GM18909 (cell line): ENCODE measurements at regions not wholly inside any gene's neighbourhood (a gene's known extent, or its start where the extent isn't known, plus 50 kb on each side); places are given as distances from the start of the nearest gene placed in this dataset.
A peak's percentile ranks its signal among the peaks of the same experiment; 100 is the strongest.

Source experiments
- ATAC-seq: cut with Tn5 transposase; IDR thresholded peaks from one replicate; pipeline ENCODE4 v1.9.1; 2021; ENCODE audit warnings: mild to moderate bottlenecking; ENCODE audit not compliant: unreplicated experiment, poor library complexity

DNA sequence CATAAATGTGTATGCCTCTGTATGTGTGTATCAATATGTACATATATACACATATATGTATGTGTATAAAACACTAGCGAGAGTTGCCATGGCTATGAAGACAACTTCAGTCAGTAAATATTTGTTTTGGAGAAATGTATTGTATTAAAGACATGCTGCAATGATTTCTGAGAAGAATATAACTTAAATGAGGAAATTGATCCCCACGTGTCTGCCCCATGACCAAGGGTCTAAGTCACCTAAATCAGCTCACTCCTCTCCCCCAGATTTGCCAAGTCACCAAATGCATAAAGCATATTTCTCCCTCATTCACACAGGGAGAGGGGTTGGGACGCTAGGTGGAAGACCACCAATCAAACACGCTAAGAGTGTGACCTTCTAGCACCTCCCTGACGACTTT, 58.3 kb upstream of the LYST start:
- ATAC-seq, result no peak

- no peak for ATAC-seq
These were observed 56.8 kb upstream of the LYST start for GRCh38 chr1:235923466-235924021.

- no peak for ATAC-seq
These were observed 54.1 kb upstream of the LYST start for GRCh38 chr1:235920596-235921375.

DNA sequence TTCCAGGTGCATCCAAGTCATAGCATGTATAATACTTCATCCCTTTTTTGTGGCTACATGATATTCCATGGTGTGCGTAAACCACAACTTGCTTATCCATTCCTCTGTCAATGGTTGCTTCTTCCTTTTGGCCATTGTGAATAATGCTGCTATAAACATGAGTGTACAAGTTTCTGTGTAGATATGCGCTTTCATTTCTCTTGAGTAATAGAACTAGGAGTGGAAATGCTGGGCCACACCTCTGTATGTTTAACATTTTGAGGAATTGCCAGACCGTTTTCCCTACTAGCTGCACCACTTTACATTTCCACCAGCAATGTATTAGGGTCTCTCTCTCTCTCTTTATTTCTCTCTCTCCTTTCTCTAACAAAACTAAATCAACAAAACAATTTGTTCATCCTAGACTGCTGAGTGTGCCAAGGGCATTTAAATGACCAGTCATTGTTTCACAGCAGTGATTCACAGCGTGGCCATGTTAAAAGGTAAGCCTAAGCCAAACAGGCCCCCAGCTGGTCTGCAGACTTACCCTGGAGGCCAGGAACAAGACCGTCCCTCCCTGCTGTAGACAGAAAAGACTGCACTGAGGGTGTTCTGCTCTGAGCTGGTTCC, 53.2 kb upstream of the LYST start:
- no peak for ATAC-seq

- ATAC-seq, result no peak
These were observed 52.6 kb upstream of the LYST start for GRCh38 chr1:235919127-235919832.

DNA sequence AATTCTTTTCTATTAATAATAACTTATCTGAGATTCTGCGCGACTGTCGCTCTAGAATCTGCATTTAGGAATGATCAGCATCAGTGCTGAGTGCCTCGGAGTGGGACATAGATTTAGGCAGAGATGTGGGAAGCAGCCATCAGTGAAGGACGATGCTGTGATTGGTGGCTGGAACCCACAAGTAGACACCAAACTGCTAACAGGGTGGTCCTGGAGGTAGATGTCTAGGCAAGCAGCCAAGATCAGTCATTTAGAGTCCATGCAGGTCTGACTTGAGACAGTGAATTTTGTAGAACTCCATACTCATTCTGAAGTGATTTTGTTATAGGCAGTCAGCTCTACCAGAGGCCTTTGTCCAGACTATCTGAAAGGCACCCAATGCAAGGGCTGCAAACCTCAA, 51.8 kb upstream of the LYST start:
- ATAC-seq, result no peak

GRCh38 chr1:235918032-235918431, 51.3 kb upstream of the LYST start:
- no peak for ATAC-seq

DNA sequence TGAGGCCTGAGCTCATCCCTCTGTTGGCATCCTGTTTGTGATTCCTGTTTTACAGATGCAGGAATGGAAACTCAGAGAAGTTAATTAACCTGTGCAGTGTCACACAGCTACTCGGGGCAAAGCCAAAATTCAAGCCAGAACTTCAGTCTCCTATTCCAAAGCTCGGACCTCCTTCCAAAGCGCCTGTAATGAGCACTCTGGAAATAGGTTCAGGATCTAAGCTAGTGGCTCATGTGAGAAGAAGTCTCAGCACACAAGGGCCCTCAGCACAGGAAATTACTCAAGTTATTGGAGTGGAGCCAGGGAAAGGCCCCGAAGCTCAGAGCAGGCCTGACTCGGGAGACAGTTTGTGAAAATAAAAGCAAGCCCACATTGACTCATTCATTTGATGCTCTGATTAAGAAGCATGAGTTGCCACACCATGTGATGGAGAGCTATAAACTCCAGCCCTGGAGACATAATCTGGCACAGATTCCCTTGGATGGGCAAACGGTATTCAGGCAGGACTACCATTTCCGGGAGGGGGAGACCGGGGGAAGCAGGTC, 50.6 kb upstream of the LYST start:
- peak; percentile 89 for ATAC-seq
